Activated CD8-positive, alpha-beta memory T cell treated with anti-CD3 and anti-CD28 coated beads for 36 hours (primary cell): ENCODE measurements at regions not wholly inside any gene's neighbourhood (a gene's known extent, or its start where the extent isn't known, plus 50 kb on each side); places are given as distances from the start of the nearest gene placed in this dataset.

Experiments used
- CTCF ChIA-PET: fragments of 350-600 bp; sonication (Branson Sonifier 250); formaldehyde crosslinking; loops from one replicate; lab custom pipeline; 2021; ENCODE audit warnings: antibody characterized with exemption; lab: Charles Lee
- POLR2A ChIA-PET: fragments of 350-600 bp; sonication (Branson Sonifier 250); formaldehyde crosslinking; loops from one replicate; lab custom pipeline; 2021; ENCODE audit warnings: antibody characterized with exemption; lab: Charles Lee

DNA sequence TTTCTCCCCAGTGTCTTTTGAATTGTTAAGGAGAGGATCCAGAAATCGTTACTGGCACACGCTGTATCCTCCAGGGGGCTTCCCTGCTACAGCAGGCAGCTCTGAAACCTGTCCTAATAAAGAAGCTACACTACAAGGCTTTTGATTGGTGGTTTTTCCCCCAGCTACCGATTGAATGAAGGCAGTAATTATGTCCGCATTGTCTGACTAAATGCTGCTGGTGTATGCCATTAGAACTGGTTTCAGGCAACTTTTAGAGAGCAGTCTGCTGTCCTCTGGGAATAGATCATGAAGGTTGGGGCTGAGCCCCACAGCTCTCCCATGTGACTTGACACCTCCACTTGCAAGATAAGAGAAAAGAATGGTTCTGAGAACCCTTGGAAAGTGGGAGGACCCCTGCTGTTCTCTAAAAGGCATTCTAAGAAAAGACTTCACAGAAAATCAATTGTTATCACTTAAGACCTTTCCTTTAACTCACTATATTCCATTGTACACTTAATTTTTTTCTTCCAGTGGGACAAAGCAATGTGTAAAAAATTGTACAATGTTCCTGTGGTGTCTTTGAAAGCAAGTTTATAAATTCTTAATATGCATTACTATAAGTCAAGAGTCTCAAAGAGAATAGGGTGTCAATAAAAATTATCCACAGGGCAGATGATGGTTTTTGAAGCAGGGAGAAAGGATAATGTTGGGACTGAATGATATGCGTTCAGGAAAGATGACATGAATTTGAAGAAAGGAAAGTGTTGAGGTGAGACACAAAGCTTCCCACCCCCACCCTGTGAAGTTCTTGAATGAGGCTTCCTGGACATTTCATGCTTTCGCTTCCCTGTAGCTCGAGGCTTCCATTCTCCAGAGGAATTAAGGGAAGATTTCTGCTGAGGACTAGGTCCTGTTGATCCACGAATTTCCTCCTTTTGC is 53.0 kb upstream of the DAZL start:
- POLR2A ChIA-PET, result no interaction called here

DNA sequence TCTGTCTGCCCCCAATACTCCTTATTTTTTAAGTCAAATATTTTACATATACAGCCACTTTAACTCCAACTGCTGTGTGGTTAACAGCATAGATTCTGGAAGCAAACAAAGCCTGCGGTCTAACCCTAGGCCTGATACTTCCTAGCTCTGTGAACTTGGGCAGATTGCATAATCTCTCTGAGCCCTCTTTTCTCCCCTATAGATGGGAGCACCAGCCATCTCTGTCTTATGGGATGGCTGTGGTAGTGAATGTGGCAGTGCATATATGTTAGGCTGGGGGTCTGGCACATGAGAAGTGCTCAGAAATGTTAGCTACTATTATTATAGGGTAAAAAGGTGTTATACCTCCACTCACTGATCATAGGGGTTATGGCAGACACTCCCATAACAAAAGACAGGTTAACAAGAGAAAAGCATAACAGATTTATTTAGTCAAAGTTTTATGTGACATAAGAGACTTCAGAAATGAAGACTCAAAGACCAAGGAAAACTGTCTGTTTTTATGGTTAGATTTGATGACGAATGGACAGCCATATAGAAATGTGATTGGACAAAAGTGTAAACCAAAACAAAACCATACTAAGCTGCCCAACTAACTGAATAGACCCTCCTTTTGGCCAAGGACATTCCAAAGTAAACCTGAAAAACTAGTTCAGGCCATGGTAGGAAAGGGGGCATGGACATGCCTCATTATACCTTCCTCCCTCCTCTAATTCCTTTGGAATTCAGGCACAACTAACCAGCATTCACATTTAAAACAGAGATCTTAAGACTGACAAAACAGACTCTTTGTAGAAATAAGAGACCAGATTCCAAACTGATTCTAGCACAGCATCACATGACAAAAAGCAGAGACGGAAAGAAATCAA is 53.9 kb upstream of the DAZL start:
- POLR2A ChIA-PET, result no interaction called here
- CTCF ChIA-PET, result no interaction called here

More for the DNA sequence above, 53.0 kb upstream of the DAZL start:
- CTCF ChIA-PET, result no interaction called here

DNA sequence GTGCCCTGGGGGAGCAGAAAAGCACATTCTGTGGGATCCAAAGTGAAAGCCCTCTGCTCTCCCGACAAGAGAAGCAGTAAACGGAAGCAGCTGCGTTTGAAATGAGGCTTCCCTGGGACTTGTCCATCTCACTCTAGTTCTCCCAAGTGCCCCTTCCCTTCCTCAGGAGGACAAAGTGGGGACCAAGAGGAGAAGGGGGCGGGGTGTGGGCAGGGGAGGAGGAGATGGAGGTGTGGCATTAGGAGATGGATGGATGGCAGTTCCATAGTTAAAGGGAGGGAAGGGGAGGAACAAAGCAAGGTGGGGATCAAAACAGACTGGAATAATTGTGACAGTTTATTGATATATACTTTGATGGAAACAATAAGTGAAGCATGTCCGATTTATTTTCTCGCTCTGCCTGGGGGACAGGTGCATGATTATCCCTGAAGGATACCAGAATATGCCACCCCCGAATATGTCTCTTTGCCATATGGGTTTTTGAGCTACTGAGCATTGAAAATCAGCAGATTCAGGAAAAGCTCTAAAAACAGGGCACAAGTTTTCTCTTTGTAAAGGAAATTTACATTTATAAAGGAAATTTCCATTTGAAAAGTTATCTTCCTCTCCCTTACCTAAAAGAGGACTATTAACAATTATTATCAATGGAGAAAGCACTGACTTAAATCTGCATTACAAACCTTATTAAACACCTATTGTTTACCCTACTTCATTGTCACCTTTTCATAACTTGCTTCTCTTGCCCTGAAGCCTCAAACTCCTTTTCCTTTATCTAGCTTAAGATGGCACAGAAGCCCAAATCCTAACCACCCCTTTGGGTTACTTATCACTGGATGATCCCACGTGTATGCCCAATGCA is 58.9 kb upstream of the DAZL start:
- ChIA-PET CTCF (no interaction called here), POLR2A (no interaction called here)

DNA sequence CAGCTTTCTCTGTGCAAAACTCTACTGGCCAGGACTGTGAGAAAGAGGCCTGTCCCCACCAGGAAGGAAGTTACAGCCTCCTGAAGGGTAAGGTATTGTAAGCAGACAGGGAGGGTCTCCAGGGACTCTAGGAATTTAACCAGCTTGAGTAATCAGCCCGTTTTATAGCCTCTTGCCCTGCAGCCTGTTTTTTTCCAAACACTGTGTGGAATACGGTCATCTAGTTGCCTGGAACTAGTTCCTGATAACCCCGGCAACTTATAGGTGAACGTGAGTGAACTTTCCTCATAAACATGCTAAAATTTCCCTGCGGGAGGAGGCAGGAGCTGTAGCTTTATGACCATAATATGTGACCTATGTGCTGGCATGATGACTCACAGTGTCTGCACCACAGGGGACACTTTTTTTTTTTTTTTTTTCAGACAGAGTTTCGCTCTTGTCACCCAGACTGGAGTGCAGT is 60.1 kb upstream of the DAZL start:
- CTCF ChIA-PET, result no interaction called here
- POLR2A ChIA-PET, result interaction anchor here (0.7 kb wide), 1 partner anchor 8 kb away, joined by 6 read pairs; no protein-coding TSS in a partner anchor

DNA sequence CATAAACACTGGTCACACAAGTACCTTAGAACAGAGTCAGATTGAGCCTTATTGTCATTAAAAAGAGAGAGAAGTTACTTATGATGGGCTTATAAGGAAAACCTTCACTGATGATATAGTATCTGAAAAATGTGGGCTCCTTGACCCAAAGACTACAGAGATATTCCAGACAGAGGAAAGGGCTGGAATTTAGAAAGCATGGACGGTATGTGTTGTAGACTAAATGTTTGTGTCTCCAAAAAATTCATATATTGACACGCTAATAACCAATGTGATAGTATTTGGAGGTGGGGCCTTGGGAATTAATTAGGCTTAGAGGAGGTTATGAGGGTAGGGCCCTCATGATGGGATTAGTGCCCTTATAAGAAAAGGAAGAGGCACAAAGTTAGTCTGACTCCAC is 61.0 kb upstream of the DAZL start:
- ChIA-PET CTCF (no interaction called here), POLR2A (interaction anchor here (0.7 kb wide), 1 partner anchor 7 kb away, joined by 6 read pairs; no protein-coding TSS in a partner anchor)

DNA sequence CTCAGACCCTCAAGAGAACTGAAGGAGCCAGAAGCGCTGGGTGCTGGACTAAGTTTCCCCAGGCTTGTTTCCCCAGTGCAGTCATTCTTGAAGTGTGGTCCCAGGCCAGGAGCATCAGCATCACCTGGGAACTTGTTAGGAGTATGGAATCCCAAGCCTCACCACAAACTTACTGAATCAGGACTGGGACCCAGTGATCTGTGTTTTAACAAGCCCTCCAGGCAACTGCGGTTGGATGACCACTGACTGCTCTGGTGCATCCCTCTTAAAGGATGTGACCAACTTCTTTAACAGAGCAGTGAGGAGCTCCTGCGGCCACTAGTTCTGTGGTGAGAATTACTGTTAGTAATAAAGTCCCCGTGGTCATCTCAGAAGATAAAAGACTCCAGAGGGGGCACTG is 62.4 kb upstream of the DAZL start:
- ChIA-PET CTCF (no interaction called here), POLR2A (no interaction called here)

DNA sequence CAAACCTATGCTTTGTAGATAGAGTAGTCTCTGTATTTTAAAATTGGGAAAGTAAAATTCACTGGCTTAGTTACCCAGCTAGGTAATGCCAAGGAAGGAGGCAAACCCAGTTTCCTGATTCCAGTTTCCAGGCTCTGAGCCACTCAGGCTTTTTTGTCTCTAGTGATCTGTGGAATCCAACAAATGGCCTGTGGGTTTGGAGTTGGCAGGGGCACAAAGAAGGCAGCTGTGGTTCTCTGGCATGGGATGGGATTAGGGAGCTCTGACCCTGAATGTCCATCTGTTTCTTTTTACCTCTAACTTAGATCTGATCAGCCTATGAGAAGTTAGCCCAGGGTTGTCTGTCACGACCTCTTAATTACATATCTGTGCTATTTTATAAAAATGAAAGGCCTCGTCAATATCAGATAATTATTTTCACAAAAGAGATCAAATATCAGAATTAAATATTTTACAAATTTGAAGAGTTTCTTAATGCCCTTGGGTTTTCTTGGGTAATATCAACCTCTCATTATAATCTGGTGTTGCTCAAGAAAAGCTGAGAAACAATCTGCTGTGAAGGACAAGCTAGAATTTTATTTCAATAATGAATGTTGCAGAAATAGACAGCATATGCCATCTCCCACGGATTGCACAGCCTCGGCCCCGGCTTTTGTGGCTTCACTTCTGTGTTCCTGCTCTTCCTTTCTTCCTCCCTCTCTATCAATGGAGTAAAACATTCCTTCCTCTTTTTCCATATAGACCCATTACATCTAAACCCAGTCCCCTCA is 63.7 kb upstream of the DAZL start:
- POLR2A ChIA-PET, result no interaction called here

DNA sequence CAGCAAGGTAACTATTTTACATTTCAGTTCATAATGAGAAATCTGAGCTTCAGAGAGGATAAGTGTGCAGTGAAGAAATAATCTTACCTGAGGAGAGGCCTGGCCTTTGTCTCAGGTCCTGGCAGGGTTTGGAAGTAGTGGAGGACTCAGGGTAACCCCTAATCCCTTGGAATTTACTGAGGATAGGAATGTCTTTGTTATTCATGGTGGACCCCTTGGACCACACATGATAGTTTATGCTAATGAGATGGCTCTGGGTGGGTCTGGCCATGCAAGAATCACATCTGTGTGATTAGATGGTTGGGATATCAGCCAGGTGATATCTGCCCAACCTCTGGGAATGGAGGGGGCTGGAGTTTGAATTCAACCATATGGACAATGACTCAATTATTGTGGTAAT is 65.0 kb upstream of the DAZL start:
- ChIA-PET CTCF (no interaction called here), POLR2A (no interaction called here)

More for the DNA sequence above, 63.7 kb upstream of the DAZL start:
- CTCF ChIA-PET, result no interaction called here

DNA sequence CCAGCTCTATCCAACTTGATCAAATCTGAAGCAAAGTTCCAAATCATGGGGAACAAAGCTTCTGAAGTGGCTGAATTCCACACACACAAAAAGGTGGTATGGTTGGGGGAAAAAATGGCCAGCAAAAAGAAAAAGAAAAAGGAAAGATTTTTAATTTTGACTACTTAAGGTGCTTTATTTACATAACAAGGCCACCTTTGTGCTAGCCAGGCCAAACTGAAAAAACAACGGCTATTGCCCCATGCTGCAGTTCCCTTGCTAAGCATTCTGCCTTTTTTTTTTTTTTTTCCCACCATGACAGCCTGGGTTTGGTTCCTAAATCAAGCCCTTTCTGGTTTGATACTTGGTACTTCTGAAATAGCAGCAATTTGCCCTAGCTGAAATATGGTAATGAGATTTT is 66.5 kb upstream of the DAZL start:
- ChIA-PET POLR2A (no interaction called here), CTCF (no interaction called here)

DNA sequence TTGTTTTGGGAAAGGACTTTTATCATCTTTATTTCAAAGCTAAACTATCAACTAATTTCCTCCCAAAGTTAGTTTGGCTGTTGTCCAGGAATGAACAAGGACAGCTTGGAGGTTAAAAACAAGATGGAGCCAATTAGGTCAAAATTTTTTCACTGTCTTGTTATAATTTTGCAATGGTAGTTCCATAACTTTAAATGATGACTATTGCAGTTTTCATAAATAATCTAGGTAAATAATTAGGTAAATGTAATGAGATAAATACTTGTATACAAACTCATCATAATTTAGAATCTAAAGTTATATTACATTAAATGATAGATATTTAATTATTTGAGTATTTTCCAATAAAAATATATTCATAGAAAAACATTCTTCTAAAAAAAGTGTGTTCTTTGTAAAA is 68.3 kb upstream of the DAZL start:
- POLR2A ChIA-PET, result interaction anchor here (0.6 kb wide), 2 partner anchors 8 to 1623 kb away, joined by 6 to 7 read pairs; no protein-coding TSS in a partner anchor

DNA sequence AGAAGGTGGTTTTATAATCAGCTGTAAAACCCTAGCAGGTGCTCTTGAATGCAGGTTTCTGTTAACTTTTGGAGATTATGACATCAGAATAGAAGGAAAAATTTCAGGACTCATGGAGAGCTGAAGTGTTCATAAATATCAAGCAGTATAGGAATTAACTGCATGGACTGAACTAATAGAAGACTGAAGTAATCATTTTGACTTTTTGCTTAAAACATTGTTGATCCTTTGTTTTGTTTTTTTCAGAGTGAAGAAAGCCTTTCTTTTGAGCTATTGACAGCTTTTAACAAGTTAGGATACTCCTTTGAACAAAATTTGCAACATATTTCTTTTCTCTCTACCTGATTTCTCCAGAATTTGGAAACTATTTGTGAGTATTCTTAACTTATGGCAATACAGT is 70.6 kb upstream of the DAZL start:
- ChIA-PET POLR2A (no interaction called here), CTCF (no interaction called here)

More for the DNA sequence above, 68.3 kb upstream of the DAZL start:
- CTCF ChIA-PET, result interaction anchor here (0.6 kb wide), 1 partner anchor 392 kb away, joined by 6 read pairs; no protein-coding TSS in a partner anchor

DNA sequence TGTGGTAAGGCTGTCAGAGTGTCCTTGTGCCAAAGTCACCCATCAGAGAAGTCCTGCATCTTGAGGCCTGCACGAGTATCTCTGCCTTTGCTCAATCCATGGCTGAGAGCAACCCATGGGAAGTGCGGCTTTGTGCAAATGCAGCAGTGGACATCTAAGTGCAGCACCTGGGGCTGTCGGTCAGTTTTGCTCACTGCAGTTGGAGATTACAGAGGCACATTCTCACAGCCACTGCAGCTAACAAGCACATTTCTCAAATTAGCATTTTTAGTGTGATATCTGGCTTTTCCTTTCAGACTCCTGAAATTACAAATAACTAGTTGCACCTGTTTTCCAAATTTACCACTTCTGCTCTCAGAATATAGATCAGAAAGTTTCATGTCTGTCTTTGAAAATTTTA is 81.5 kb upstream of the DAZL start:
- ChIA-PET CTCF (no interaction called here), POLR2A (no interaction called here)

DNA sequence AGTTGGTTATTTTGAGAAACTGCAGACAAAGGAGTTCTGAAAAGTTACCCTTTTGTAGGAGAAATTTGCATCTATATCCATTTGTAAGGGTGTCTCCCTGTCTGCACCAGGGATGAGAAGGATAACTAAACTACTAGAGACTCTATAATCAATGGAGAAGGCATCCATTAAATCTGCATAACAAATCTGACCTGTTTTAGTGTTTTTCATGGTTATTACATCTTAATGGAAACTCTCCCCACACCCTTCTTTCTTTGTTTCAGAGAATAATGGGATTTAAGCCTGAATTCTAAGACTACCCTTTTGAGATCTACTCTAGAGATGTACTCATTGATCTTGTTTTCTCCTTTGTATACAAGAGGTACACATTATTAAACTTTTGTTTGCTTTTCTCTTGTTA is 82.0 kb upstream of the DAZL start:
- POLR2A ChIA-PET, result no interaction called here
- CTCF ChIA-PET, result interaction anchor here (0.6 kb wide), 1 partner anchor 96 kb away, joined by 3 read pairs; no protein-coding TSS in a partner anchor

DNA sequence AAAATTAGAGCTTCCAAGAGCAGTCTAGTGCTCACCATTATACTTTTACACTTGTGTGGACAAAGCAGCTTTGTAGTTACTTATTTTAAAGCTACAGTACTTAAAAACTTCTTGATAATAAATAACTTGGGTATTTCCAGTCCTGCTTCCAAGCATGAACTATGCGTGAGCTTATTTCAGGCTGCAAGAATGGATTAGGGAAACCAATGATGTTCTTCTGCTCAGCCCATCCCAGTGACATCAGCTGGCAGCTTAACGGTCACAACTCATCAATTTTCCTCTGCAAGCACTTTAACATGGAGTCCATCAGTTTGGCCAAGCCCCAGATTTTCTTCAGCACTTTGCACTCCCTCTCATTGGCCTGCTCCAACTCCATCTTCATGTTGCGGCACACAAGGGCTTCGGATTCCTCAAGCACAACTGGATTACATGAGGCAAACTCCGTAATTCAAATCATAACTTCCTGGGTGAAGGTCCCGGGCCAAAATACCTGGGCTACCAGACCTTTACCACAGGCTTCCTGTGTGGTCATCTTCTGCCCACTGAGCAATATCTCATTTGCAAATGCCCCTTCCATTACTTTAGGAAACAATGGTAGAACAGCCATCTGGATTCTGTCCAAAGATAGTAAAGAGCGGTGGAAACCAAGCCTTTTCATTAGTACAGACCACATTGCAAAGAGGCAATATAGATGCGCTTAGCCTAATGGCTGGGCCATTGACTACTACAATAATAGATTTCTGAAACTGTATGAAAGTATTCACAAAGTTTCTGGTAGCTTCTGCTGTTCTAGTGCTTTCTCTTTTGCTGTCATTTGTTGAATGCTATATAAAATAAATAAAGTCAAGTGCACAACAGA is 87.5 kb upstream of the DAZL start:
- ChIA-PET POLR2A (interaction anchor here (0.7 kb wide), 1 partner anchor 46 kb away, joined by 3 read pairs; no protein-coding TSS in a partner anchor), CTCF (no interaction called here)

DNA sequence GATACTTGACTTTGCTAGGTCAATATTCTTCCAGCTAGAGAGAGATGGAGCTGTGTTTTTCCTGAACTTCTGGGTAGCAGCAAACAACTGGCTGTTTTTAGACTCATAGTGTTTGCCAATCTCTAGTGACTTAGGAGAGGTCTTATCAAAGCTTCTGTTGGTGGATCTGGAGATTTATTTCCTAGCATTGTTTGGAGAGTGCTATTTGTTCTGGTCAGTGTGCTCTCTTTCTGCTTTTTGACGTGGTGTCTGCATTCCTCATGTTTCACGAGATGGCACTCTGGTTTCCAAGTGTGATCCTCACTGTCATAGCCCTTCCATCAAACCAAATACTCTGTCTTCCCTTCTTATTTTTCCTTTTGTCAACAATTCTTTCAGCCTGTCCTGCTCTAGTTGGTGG is 88.6 kb upstream of the DAZL start:
- ChIA-PET POLR2A (no interaction called here), CTCF (no interaction called here)

DNA sequence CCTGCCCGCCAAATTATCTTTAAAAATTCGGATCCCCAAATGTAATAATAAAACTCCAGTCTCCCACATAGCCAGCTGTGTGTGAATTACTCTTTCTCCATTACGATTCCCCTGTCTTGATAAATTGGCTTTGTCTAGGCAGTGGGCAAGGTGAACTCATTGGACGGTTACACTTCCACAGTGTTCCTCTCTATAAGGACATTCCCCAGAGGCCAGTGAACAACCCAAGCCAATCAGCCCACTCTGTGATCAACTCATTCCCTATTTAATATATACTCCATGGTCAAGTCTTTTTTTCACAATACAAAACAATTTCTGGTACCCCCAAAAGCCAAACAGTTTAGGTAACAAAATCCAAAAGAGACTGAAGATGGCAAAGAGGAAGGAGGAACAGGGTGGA is 90.5 kb upstream of the DAZL start:
- CTCF ChIA-PET, result no interaction called here
- POLR2A ChIA-PET, result no interaction called here

DNA sequence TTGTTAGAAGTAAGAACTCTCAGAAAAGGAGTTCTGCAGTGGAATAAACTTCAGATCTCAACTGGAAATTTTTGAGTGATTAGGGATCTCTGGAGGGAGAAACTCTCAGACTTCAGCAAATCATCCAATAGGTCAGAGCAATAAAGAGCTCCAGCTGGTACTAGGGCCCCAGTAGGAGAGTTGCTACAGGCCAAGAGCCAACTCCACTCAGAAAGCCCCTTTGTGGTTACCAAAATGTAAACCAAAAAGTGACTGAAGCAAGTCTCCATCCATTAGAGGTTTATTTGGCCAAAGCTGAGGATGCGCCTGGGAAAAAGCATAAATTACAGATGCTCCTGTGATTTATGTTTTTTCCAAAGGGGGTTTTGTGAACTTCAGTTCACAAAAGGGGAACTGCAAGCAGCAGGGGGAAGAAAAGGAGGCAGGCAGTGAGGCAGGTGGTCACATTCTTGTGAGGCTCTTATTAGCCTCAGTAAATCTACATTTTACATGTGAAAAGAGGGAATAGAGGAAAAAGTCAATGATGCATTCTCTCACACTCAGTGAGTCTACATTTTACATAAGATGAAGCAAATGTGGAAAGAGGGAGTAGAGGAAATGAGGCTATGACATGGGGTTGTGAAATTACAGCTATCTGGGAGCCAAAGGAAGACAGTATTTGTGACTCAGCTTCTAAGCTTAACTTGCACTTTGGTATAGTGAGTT is 92.4 kb upstream of the DAZL start:
- POLR2A ChIA-PET, result no interaction called here
- CTCF ChIA-PET, result no interaction called here
